ENCODE measurements at regions not wholly inside any gene's neighbourhood (a gene's known extent, or its start where the extent isn't known, plus 50 kb on each side); places are given as distances from the start of the nearest gene placed in this dataset.

GRCh38 chrX:124254611-124255010, 77.8 kb upstream of the TEX13D start:
- Histone ChIP-seq H3K9me3 (no peaks in the 10 kb centered on the region), H3K27ac (no peak overlapping the region), H3K36me3 (no peaks in the 10 kb centered on the region), H3K27me3 (no peaks in the 10 kb centered on the region), H3K4me3 (no peak overlapping the region), H3K4me1 (no peaks in the 10 kb centered on the region)
- TF ChIP-seq POLR2A (IDR thresholded peaks at IDR 0.05), result no peak
- no peak for TF ChIP-seq CTCF (IDR thresholded peaks at IDR 0.05)
- no peak for DNase-seq

GRCh38 chrX:124256216-124256615, 76.2 kb upstream of the TEX13D start:
- Histone ChIP-seq H3K4me1 (no peaks in the 10 kb centered on the region), H3K36me3 (no peaks in the 10 kb centered on the region), H3K27me3 (no peaks in the 10 kb centered on the region), H3K4me3 (no peak overlapping the region), H3K27ac (no peak overlapping the region), H3K9me3 (no peaks in the 10 kb centered on the region)
- no peak for TF ChIP-seq POLR2A (IDR thresholded peaks at IDR 0.05)
- no peak for TF ChIP-seq CTCF (IDR thresholded peaks at IDR 0.05)
- DNase-seq, result no peak

GRCh38 chrX:124256629-124257380, 75.7 kb upstream of the TEX13D start:
- H3K36me3 ChIP-seq, result no peaks in the 10 kb centered on the region
- no peaks in the 10 kb centered on the region for H3K4me1 ChIP-seq
- H3K27ac ChIP-seq, result no peak overlapping the region
- no peaks in the 10 kb centered on the region for H3K27me3 ChIP-seq
- no peaks in the 10 kb centered on the region for H3K9me3 ChIP-seq
- no peak for TF ChIP-seq POLR2A (IDR thresholded peaks at IDR 0.05)
- TF ChIP-seq CTCF (IDR thresholded peaks at IDR 0.05), result no peak
- H3K4me3 ChIP-seq, result no peak overlapping the region
- DNase-seq, result no peak

GRCh38 chrX:124257924-124258702, 74.3 kb upstream of the TEX13D start:
- no peak overlapping the region for H3K27ac ChIP-seq
- no peak for DNase-seq
- no peaks in the 10 kb centered on the region for H3K4me1 ChIP-seq
- H3K4me3 ChIP-seq, result no peak overlapping the region
- no peaks in the 10 kb centered on the region for H3K36me3 ChIP-seq
- no peaks in the 10 kb centered on the region for H3K27me3 ChIP-seq
- no peaks in the 10 kb centered on the region for H3K9me3 ChIP-seq
- TF ChIP-seq POLR2A (IDR thresholded peaks at IDR 0.05), result no peak
- TF ChIP-seq CTCF (IDR thresholded peaks at IDR 0.05), result no peak

GRCh38 chrX:124260845-124261244, 71.6 kb upstream of the TEX13D start:
- Histone ChIP-seq H3K4me1 (no peaks in the 10 kb centered on the region), H3K9me3 (no peaks in the 10 kb centered on the region), H3K4me3 (no peak overlapping the region), H3K36me3 (no peaks in the 10 kb centered on the region), H3K27me3 (no peaks in the 10 kb centered on the region), H3K27ac (no peak overlapping the region)
- no peak for DNase-seq
- TF ChIP-seq CTCF (IDR thresholded peaks at IDR 0.05) (no peak), POLR2A (IDR thresholded peaks at IDR 0.05) (no peak)

All from Peyer's patch (tissue), 4 donors.